COLO668 (cell line): ENCODE measurements at regions not wholly inside any gene's neighbourhood (a gene's known extent, or its start where the extent isn't known, plus 50 kb on each side); places are given as distances from the start of the nearest gene placed in this dataset.

Source experiments
- DNase-seq: peaks from one replicate; lab custom pipeline; 2025; ENCODE audit not compliant: unreplicated experiment; lab: John Stamatoyannopoulos, UW

- no peak for DNase-seq
Measured at GRCh38 chr14:97283841-97284240, 486.7 kb downstream of the VRK1 start.

- no peak for DNase-seq
Measured at GRCh38 chr14:97287956-97288355, 490.8 kb downstream of the VRK1 start.

- DNase-seq: no peak
Measured at GRCh38 chr14:97290065-97290464, 492.9 kb downstream of the VRK1 start.

GRCh38 chr14:97290977-97291376 is 493.8 kb downstream of the VRK1 start:
- no peak for DNase-seq

GRCh38 chr14:97293659-97294058 is 496.5 kb downstream of the VRK1 start:
- no peak for DNase-seq

GRCh38 chr14:97295108-97295710 is 498.0 kb downstream of the VRK1 start:
- DNase-seq: no peak

- no peak for DNase-seq
Measured at GRCh38 chr14:97296176-97296575, 499.0 kb downstream of the VRK1 start.

GRCh38 chr14:97297100-97297499 is 499.9 kb downstream of the VRK1 start:
- no peak for DNase-seq

- DNase-seq: no peak
Measured at GRCh38 chr14:97298331-97298730, 501.1 kb downstream of the VRK1 start.

- no peak for DNase-seq
Measured at GRCh38 chr14:97298736-97299135, 501.6 kb downstream of the VRK1 start.

GRCh38 chr14:97299661-97300060 is 502.5 kb downstream of the VRK1 start:
- DNase-seq: no peak

- DNase-seq: no peak
Measured at GRCh38 chr14:97301931-97302559, 504.9 kb downstream of the VRK1 start.

- DNase-seq: no peak
Measured at GRCh38 chr14:97306133-97306759, 509.1 kb downstream of the VRK1 start.

- DNase-seq: no peak
Measured at GRCh38 chr14:97306760-97307246, 509.6 kb downstream of the VRK1 start.

- no peak for DNase-seq
Measured at GRCh38 chr14:97311411-97311810, 514.2 kb downstream of the VRK1 start.

- DNase-seq: no peak
Measured at GRCh38 chr14:97312910-97313309, 515.7 kb downstream of the VRK1 start.

- no peak for DNase-seq
Measured at GRCh38 chr14:97315790-97316189, 518.6 kb downstream of the VRK1 start.

- DNase-seq: no peak
Measured at GRCh38 chr14:97318380-97318779, 521.2 kb downstream of the VRK1 start.

GRCh38 chr14:97319691-97320090 is 522.5 kb downstream of the VRK1 start:
- DNase-seq: no peak

GRCh38 chr14:97328743-97329142 is 531.6 kb downstream of the VRK1 start:
- DNase-seq: no peak

- no peak for DNase-seq
Measured at GRCh38 chr14:97329701-97330100, 532.5 kb downstream of the VRK1 start.

GRCh38 chr14:97331058-97331457 is 533.9 kb downstream of the VRK1 start:
- no peak for DNase-seq
